Duodenal mucosa (tissue), 2 donors: ENCODE measurements at regions not wholly inside any gene's neighbourhood (a gene's known extent, or its start where the extent isn't known, plus 50 kb on each side); places are given as distances from the start of the nearest gene placed in this dataset.
"Not testable (repeated sequence)": the region's sequence is repeated elsewhere in the genome, so short reads cannot be mapped to it uniquely, and the experiment has no call there.

Experiments used
- H3K27ac ChIP-seq: one replicate; pipeline ENCODE4 v1.7.0; 2013; ENCODE audit warnings: low read depth, low read length
- H3K27me3 ChIP-seq, 2 donors: one replicate each; pipeline ENCODE4 v1.7.0; 2013; ENCODE audit warnings: low read length in 2 of 2, control low read depth in 1 of 2; ENCODE audit not compliant: insufficient read depth in 2 of 2, control insufficient read depth in 1 of 2
- H3K36me3 ChIP-seq, 2 donors: one replicate each; pipeline ENCODE4 v1.7.0; 2013; ENCODE audit warnings: low read length in 2 of 2, control low read depth in 1 of 2; ENCODE audit not compliant: insufficient read depth in 2 of 2, control insufficient read depth in 1 of 2
- H3K4me1 ChIP-seq, 2 donors: one replicate each; pipeline ENCODE4 v1.7.0; 2013; ENCODE audit warnings: low read length in 2 of 2, control low read depth in 1 of 2; ENCODE audit not compliant: insufficient read depth in 2 of 2, control insufficient read depth in 1 of 2
- H3K4me3 ChIP-seq, 2 donors: one replicate each; pipeline ENCODE4 v1.7.0; 2013; ENCODE audit warnings: low read length in 2 of 2, low read depth in 1 of 2
- H3K9ac ChIP-seq, 2 donors: one replicate each; pipeline ENCODE4 v1.7.0; 2013; ENCODE audit warnings: low read length in 2 of 2, low read depth in 1 of 2
- H3K9me3 ChIP-seq, 2 donors: one replicate each; pipeline ENCODE4 v1.7.0; 2013; ENCODE audit warnings: low read length in 2 of 2, control low read depth in 1 of 2; ENCODE audit not compliant: control insufficient read depth in 1 of 2

- Histone ChIP-seq H3K9me3 (peaks cover 0 to under 1% of the 10 kb centered on the region in 2 donors), H3K27me3 (no peaks in the 10 kb centered on the region), H3K36me3 (no peaks in the 10 kb centered on the region), H3K4me3 (no peak overlapping the region), H3K4me1 (no peaks in the 10 kb centered on the region), H3K27ac (no peak overlapping the region), H3K9ac (no peak overlapping the region)
Observed at GRCh38 chr17:33564146-33564545, 271.1 kb upstream of the ASIC2 start.

GRCh38 chr17:33567223-33567622, 274.1 kb upstream of the ASIC2 start:
- no peak overlapping the region for H3K9ac ChIP-seq
- no peaks in the 10 kb centered on the region for H3K4me1 ChIP-seq
- no peaks in the 10 kb centered on the region for H3K9me3 ChIP-seq
- H3K27me3 ChIP-seq, result no peaks in the 10 kb centered on the region
- no peaks in the 10 kb centered on the region for H3K36me3 ChIP-seq
- no peak overlapping the region for H3K27ac ChIP-seq
- H3K4me3 ChIP-seq, result no peak overlapping the region

- Histone ChIP-seq H3K4me1 (no peaks in the 10 kb centered on the region), H3K9me3 (no peaks in the 10 kb centered on the region), H3K9ac (no peak overlapping the region), H3K36me3 (no peaks in the 10 kb centered on the region), H3K27ac (no peak overlapping the region), H3K4me3 (no peak overlapping the region), H3K27me3 (no peaks in the 10 kb centered on the region)
Observed at GRCh38 chr17:33572615-33573014, 279.5 kb upstream of the ASIC2 start.

- Histone ChIP-seq H3K4me3 (no peak overlapping the region), H3K4me1 (no peaks in the 10 kb centered on the region), H3K9ac (no peak overlapping the region), H3K9me3 (no peaks in the 10 kb centered on the region), H3K27me3 (no peaks in the 10 kb centered on the region), H3K27ac (no peak overlapping the region), H3K36me3 (no peaks in the 10 kb centered on the region)
Observed at GRCh38 chr17:33574942-33575445, 281.9 kb upstream of the ASIC2 start.

- H3K27me3 ChIP-seq, H3K9me3 ChIP-seq, H3K36me3 ChIP-seq, H3K4me3 ChIP-seq, H3K9ac ChIP-seq, H3K27ac ChIP-seq, H3K4me1 ChIP-seq: not testable (repeated sequence)
Observed at GRCh38 chr17:33579740-33580139, 286.6 kb upstream of the ASIC2 start.

GRCh38 chr17:33580215-33580614, 287.1 kb upstream of the ASIC2 start:
- no peaks in the 10 kb centered on the region for H3K36me3 ChIP-seq
- no peak overlapping the region for H3K9ac ChIP-seq
- no peak overlapping the region for H3K4me3 ChIP-seq
- H3K9me3 ChIP-seq, result no peaks in the 10 kb centered on the region
- no peak overlapping the region for H3K27ac ChIP-seq
- no peaks in the 10 kb centered on the region for H3K4me1 ChIP-seq
- H3K27me3 ChIP-seq, result no peaks in the 10 kb centered on the region

GRCh38 chr17:33582661-33583060, 289.6 kb upstream of the ASIC2 start:
- H3K27me3 ChIP-seq, result no peaks in the 10 kb centered on the region
- H3K9me3 ChIP-seq, result no peaks in the 10 kb centered on the region
- no peaks in the 10 kb centered on the region for H3K36me3 ChIP-seq
- no peak overlapping the region for H3K4me3 ChIP-seq
- H3K27ac ChIP-seq, result no peak overlapping the region
- H3K4me1 ChIP-seq, result no peaks in the 10 kb centered on the region
- H3K9ac ChIP-seq, result no peak overlapping the region

- Histone ChIP-seq H3K4me3 (no peak overlapping the region), H3K4me1 (no peaks in the 10 kb centered on the region), H3K9ac (no peak overlapping the region), H3K27ac (no peak overlapping the region), H3K9me3 (no peaks in the 10 kb centered on the region), H3K27me3 (no peaks in the 10 kb centered on the region), H3K36me3 (no peaks in the 10 kb centered on the region)
Observed at GRCh38 chr17:33583518-33584417, 290.7 kb upstream of the ASIC2 start.

GRCh38 chr17:33593991-33594390, 300.9 kb upstream of the ASIC2 start:
- Histone ChIP-seq H3K4me1 (no peaks in the 10 kb centered on the region), H3K27ac (no peak overlapping the region), H3K27me3 (peaks cover 0 to 2% of the 10 kb centered on the region in 2 donors), H3K9me3 (no peaks in the 10 kb centered on the region), H3K4me3 (no peak overlapping the region), H3K9ac (no peak overlapping the region), H3K36me3 (no peaks in the 10 kb centered on the region)

GRCh38 chr17:33595828-33596227, 302.7 kb upstream of the ASIC2 start:
- H3K4me3 ChIP-seq, result no peak overlapping the region
- H3K9me3 ChIP-seq, result no peaks in the 10 kb centered on the region
- no peak overlapping the region for H3K9ac ChIP-seq
- H3K36me3 ChIP-seq, result no peaks in the 10 kb centered on the region
- H3K27ac ChIP-seq, result no peak overlapping the region
- no peaks in the 10 kb centered on the region for H3K4me1 ChIP-seq
- peaks cover 0 to 2% of the 10 kb centered on the region in 2 donors for H3K27me3 ChIP-seq
